A549 (cell line): ENCODE measurements at regions not wholly inside any gene's neighbourhood (a gene's known extent, or its start where the extent isn't known, plus 50 kb on each side); places are given as distances from the start of the nearest gene placed in this dataset.

Experiments
- FOXS1 ChIP-seq: fragments of 250-450 bp; sonication (Bioruptor Pico); IDR thresholded peaks from 2 replicates; pipeline ENCODE4 v1.5.0; 2020; ENCODE audit warnings: mild to moderate bottlenecking, moderate library complexity
- JUNB ChIP-seq: fragments of >200 bp; sonication (Bioruptor Twin); formaldehyde crosslinking; IDR thresholded peaks from 2 replicates; pipeline ENCODE4 v1.6.1; 2016
- MYC ChIP-seq: IDR thresholded peaks from 2 replicates; pipeline ENCODE4 v1.6.1; 2012; ENCODE audit warnings: mild to moderate bottlenecking, inconsistent platforms, low read length, improper control_type of control experiment, borderline replicate concordance
- RCOR1 ChIP-seq: fragments of 150-350 bp; IDR thresholded peaks from 2 replicates; pipeline ENCODE4 v1.6.1; 2014; ENCODE audit warnings: antibody characterized with exemption, low read length, low read depth
- TF ChIP-seq, protein P1 (sequence below): fragments of >200 bp; sonication (Bioruptor Twin); formaldehyde crosslinking; IDR thresholded peaks from 3 replicates; pipeline ENCODE4 v1.5.1; 2016
- TF ChIP-seq, protein P2 (sequence below): IDR thresholded peaks from 2 replicates; pipeline ENCODE4 v1.6.1; 2012
- TF ChIP-seq, protein P3 (sequence below): fragments of 200-600 bp; sonication (generic); IDR thresholded peaks from 2 replicates; pipeline ENCODE4 v1.6.1; 2016; ENCODE audit warnings: antibody characterized with exemption, mild to moderate bottlenecking, moderate library complexity

DNA sequence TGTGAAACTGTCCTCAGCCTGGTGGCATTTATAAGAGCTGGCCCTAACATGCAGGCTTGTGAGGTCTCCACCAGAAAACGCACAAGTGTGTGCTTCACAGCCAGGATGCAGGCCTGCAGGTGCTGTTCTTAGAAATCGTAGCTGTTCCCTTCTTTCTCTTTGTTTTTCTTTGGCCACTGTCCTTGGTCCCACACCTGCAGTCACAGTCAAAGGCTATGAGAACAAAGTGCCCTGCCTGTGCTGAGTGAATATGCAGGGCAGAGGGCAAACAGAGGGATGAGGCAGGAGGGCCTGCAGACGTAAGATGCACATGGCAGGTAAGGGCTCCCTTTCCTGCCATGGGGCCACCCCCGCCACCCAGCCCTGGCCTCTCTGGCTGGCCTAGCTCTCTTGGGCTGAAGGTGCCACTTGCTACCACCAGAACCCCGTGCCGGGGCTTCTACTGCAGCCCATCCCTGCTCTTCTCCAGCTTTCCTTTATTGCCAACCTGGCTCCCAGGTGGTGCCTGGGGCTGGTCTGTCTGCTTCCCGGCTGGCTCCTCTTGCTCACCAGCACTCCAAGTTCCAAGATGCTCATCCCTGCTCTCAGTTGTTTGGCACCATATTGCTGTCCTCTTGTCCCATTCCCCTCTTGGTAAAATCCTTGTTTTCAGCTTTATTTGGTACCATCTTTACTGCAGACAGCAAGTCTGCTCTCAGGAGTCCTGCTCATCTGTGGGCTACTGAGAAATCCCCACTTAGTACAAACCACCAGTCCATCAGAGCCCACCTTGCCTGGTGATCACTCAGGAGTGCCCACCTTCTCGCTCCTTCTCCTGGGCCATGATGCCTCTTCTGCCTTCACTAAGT is 308.1 kb upstream of the ZMIZ1 start:
- TF ChIP-seq, protein P1, sequence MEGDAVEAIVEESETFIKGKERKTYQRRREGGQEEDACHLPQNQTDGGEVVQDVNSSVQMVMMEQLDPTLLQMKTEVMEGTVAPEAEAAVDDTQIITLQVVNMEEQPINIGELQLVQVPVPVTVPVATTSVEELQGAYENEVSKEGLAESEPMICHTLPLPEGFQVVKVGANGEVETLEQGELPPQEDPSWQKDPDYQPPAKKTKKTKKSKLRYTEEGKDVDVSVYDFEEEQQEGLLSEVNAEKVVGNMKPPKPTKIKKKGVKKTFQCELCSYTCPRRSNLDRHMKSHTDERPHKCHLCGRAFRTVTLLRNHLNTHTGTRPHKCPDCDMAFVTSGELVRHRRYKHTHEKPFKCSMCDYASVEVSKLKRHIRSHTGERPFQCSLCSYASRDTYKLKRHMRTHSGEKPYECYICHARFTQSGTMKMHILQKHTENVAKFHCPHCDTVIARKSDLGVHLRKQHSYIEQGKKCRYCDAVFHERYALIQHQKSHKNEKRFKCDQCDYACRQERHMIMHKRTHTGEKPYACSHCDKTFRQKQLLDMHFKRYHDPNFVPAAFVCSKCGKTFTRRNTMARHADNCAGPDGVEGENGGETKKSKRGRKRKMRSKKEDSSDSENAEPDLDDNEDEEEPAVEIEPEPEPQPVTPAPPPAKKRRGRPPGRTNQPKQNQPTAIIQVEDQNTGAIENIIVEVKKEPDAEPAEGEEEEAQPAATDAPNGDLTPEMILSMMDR, result no peak
- TF ChIP-seq MYC, result no peak
- TF ChIP-seq, protein P2, sequence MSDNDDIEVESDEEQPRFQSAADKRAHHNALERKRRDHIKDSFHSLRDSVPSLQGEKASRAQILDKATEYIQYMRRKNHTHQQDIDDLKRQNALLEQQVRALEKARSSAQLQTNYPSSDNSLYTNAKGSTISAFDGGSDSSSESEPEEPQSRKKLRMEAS, result no peak
- TF ChIP-seq RCOR1, result no peak
- no peak for TF ChIP-seq JUNB
- TF ChIP-seq FOXS1 (CRISPR knock-in tag), result no peak
- TF ChIP-seq, protein P3, sequence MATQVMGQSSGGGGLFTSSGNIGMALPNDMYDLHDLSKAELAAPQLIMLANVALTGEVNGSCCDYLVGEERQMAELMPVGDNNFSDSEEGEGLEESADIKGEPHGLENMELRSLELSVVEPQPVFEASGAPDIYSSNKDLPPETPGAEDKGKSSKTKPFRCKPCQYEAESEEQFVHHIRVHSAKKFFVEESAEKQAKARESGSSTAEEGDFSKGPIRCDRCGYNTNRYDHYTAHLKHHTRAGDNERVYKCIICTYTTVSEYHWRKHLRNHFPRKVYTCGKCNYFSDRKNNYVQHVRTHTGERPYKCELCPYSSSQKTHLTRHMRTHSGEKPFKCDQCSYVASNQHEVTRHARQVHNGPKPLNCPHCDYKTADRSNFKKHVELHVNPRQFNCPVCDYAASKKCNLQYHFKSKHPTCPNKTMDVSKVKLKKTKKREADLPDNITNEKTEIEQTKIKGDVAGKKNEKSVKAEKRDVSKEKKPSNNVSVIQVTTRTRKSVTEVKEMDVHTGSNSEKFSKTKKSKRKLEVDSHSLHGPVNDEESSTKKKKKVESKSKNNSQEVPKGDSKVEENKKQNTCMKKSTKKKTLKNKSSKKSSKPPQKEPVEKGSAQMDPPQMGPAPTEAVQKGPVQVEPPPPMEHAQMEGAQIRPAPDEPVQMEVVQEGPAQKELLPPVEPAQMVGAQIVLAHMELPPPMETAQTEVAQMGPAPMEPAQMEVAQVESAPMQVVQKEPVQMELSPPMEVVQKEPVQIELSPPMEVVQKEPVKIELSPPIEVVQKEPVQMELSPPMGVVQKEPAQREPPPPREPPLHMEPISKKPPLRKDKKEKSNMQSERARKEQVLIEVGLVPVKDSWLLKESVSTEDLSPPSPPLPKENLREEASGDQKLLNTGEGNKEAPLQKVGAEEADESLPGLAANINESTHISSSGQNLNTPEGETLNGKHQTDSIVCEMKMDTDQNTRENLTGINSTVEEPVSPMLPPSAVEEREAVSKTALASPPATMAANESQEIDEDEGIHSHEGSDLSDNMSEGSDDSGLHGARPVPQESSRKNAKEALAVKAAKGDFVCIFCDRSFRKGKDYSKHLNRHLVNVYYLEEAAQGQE, result no peak
